LNCaP clone FGC (cell line): ENCODE measurements at regions not wholly inside any gene's neighbourhood (a gene's known extent, or its start where the extent isn't known, plus 50 kb on each side); places are given as distances from the start of the nearest gene placed in this dataset.

Source experiments
- DNase-seq: peaks from one replicate; pipeline ENCODE4 v3.0.0-alpha.2; 2011; ENCODE audit warnings: low read depth
- H3K4me3 ChIP-seq: 2 replicates; pipeline ENCODE4 v1.5.1; 2011; ENCODE audit warnings: mild to moderate bottlenecking, low read depth, low read length, control low read depth
- CTCF ChIP-seq: IDR thresholded peaks from 2 replicates; pipeline ENCODE4 v1.5.1; 2012; ENCODE audit warnings: mild to moderate bottlenecking; ENCODE audit not compliant: control insufficient read depth, insufficient read depth; ENCODE audit errors: extremely low read depth

GRCh38 chr13:108408672-108409071 lies 139.2 kb downstream of the TNFSF13B start:
- no peak for DNase-seq
- TF ChIP-seq CTCF = no peak

GRCh38 chr13:108409730-108410129 lies 140.2 kb downstream of the TNFSF13B start:
- DNase-seq = no peak
- no peak overlapping the region for H3K4me3 ChIP-seq
- no peak for TF ChIP-seq CTCF

More at GRCh38 chr13:108408672-108409071, 139.2 kb downstream of the TNFSF13B start:
- no peak overlapping the region for H3K4me3 ChIP-seq

DNA sequence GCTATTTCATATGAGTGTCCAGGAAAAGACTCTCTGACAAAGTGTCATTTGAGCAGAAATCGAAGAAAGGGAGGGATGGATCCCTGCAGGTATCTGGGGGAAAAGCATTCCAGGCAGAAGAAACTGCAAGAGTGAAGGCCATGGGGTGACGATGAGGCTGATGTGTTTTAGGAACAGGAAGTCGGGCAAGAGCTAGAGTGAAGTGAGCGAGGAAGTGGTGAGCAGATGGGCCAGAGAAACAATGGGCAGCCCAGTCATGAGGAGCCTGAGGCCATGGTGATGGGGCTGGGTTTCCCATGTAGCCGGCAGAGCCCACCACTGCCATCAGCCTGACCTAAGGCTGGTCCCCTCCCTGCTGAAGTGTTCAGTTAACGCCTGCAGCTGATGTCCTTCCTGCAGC lies 150.2 kb downstream of the TNFSF13B start:
- TF ChIP-seq CTCF = no peak
- H3K4me3 ChIP-seq = no peak overlapping the region
- no peak for DNase-seq

- no peak for DNase-seq
- TF ChIP-seq CTCF = no peak
- H3K4me3 ChIP-seq = no peak overlapping the region
Observed at GRCh38 chr13:108425056-108425455, 155.5 kb downstream of the TNFSF13B start.

DNA sequence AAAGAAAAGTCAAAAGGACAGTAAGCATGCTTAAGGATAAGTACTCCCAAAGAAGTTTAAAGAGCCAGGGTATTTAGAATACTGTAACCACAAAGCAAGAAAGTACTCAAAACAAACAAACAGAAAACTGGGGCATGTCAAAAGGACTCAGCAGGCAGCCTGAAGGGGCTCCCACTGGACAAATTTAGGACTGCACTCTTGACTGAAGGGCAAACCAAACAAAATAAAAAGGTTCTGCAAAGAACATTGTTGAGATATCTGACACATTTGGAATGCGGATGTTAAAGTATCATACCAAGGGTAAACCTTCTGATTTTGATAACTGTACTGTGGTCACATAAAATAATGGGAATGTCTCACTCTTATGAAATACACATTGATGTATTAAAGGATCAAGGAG lies 157.4 kb downstream of the TNFSF13B start:
- TF ChIP-seq CTCF = no peak
- DNase-seq = no peak
- no peak overlapping the region for H3K4me3 ChIP-seq

- H3K4me3 ChIP-seq = no peak overlapping the region
- DNase-seq = no peak
- no peak for TF ChIP-seq CTCF
Observed at GRCh38 chr13:108427355-108427754, 157.8 kb downstream of the TNFSF13B start.

DNA sequence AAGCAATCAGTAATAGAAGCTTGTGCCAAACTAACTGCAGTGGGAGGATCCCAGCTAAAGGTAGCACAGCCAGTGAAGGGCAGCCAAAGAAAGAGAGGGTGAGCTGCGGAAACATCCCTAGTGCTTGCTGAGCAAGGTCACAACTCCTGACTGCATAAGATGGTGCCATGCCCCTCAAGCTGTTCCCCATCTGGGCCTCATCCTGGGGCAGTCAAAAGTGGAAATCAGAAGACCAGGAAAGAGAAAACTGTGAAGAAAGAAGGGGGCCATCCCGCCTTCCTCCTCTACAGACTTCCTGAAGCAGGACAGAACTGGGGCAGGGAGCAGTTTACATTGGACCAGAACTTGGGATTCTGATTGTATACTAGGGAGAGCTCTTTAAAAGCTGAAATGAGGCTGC lies 159.2 kb downstream of the TNFSF13B start:
- H3K4me3 ChIP-seq = no peak overlapping the region
- no peak for TF ChIP-seq CTCF
- DNase-seq = no peak
